ENCODE measurements at regions not wholly inside any gene's neighbourhood (a gene's known extent, or its start where the extent isn't known, plus 50 kb on each side); places are given as distances from the start of the nearest gene placed in this dataset.

GRCh38 chr7:67590649-67591048 lies 594.0 kb downstream of the TYW1 start:
- H3K79me2 ChIP-seq (ENCODE audit: insufficient read depth, low read length) = no peaks in the 10 kb centered on the region
- no peaks in the 10 kb centered on the region for H3F3A ChIP-seq (ENCODE audit: low read depth)
- H3K9ac ChIP-seq (ENCODE audit: low read depth, low read length, poor library complexity, severe bottlenecking) = no peak overlapping the region
- H2AFZ ChIP-seq (ENCODE audit: low read length) = no peak overlapping the region
- no peaks in the 10 kb centered on the region for H3K27me3 ChIP-seq (ENCODE audit: insufficient read depth, low read length, poor library complexity, severe bottlenecking)
- H3K4me3 ChIP-seq (ENCODE audit: low read length, poor library complexity, severe bottlenecking) = no peak overlapping the region
- H3K9me2 ChIP-seq (replicated peaks; ENCODE audit: low read depth, low read length) = no peaks in the 10 kb centered on the region
- TF ChIP-seq, protein P1, sequence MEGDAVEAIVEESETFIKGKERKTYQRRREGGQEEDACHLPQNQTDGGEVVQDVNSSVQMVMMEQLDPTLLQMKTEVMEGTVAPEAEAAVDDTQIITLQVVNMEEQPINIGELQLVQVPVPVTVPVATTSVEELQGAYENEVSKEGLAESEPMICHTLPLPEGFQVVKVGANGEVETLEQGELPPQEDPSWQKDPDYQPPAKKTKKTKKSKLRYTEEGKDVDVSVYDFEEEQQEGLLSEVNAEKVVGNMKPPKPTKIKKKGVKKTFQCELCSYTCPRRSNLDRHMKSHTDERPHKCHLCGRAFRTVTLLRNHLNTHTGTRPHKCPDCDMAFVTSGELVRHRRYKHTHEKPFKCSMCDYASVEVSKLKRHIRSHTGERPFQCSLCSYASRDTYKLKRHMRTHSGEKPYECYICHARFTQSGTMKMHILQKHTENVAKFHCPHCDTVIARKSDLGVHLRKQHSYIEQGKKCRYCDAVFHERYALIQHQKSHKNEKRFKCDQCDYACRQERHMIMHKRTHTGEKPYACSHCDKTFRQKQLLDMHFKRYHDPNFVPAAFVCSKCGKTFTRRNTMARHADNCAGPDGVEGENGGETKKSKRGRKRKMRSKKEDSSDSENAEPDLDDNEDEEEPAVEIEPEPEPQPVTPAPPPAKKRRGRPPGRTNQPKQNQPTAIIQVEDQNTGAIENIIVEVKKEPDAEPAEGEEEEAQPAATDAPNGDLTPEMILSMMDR (conservative IDR thresholded peaks at IDR 0.05; ENCODE audit: low read length) = no peak
- no peak for TF ChIP-seq EZH2phosphoT487 (IDR thresholded peaks at IDR 0.05; ENCODE audit: borderline replicate concordance)
- no peak overlapping the region for H3K4me2 ChIP-seq (ENCODE audit: low read depth, low read length, poor library complexity, severe bottlenecking)
- H3K4me1 ChIP-seq (ENCODE audit: insufficient read depth, low read length, poor library complexity, severe bottlenecking) = no peaks in the 10 kb centered on the region
- no peaks in the 10 kb centered on the region for H4K20me1 ChIP-seq (ENCODE audit: insufficient read depth, low read length, poor library complexity, severe bottlenecking)
- H3K36me3 ChIP-seq (ENCODE audit: insufficient read depth, low read length) = no peaks in the 10 kb centered on the region
- H3K9me3 ChIP-seq (ENCODE audit: insufficient read depth, low read depth, low read length) = no peaks in the 10 kb centered on the region

DNA sequence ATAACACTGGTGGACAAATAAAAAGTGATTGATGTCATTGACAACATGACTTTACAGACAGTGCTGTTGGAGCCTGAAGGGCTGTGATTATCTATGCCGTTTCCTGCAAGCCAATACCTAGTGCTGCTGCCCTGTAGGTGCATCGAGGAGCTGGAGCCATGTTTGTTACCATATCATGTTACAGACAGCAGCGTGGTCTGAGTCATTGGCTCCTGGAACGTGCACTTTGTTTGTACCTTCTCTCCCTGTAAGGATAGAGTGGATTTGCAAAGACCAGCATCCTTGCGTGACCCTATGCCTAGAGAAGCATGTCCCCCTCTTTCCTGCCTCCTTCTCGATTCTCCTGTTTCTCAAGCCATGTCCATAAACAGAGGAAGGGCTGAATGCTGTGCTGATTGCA lies 597.2 kb downstream of the TYW1 start:
- H4K20me1 ChIP-seq (ENCODE audit: insufficient read depth, low read length, poor library complexity, severe bottlenecking) = no peaks in the 10 kb centered on the region
- H3K27me3 ChIP-seq (ENCODE audit: insufficient read depth, low read length, poor library complexity, severe bottlenecking) = no peaks in the 10 kb centered on the region
- no peak overlapping the region for H3K4me3 ChIP-seq (ENCODE audit: low read length, poor library complexity, severe bottlenecking)
- no peaks in the 10 kb centered on the region for H3K79me2 ChIP-seq (ENCODE audit: insufficient read depth, low read length)
- TF ChIP-seq EZH2phosphoT487 (IDR thresholded peaks at IDR 0.05; ENCODE audit: borderline replicate concordance) = no peak
- TF ChIP-seq, protein P1 (conservative IDR thresholded peaks at IDR 0.05; ENCODE audit: low read length) = no peak
- H2AFZ ChIP-seq (ENCODE audit: low read length) = no peak overlapping the region
- H3K4me2 ChIP-seq (ENCODE audit: low read depth, low read length, poor library complexity, severe bottlenecking) = no peak overlapping the region
- peaks cover 6% of the 10 kb centered on the region; the same call in 1 of the 2 replicates for H3K9me3 ChIP-seq (ENCODE audit: insufficient read depth, low read depth, low read length)
- H3K9me2 ChIP-seq (replicated peaks; ENCODE audit: low read depth, low read length) = no peaks in the 10 kb centered on the region
- no peak overlapping the region for H3K9ac ChIP-seq (ENCODE audit: low read depth, low read length, poor library complexity, severe bottlenecking)
- no peaks in the 10 kb centered on the region for H3K4me1 ChIP-seq (ENCODE audit: insufficient read depth, low read length, poor library complexity, severe bottlenecking)
- no peaks in the 10 kb centered on the region for H3K36me3 ChIP-seq (ENCODE audit: insufficient read depth, low read length)
- H3F3A ChIP-seq (ENCODE audit: low read depth) = no peaks in the 10 kb centered on the region

GRCh38 chr7:67595431-67596180 lies 599.0 kb downstream of the TYW1 start:
- no peaks in the 10 kb centered on the region for H3K27me3 ChIP-seq (ENCODE audit: insufficient read depth, low read length, poor library complexity, severe bottlenecking)
- no peaks in the 10 kb centered on the region for H3F3A ChIP-seq (ENCODE audit: low read depth)
- H2AFZ ChIP-seq (ENCODE audit: low read length) = no peak overlapping the region
- H3K9me3 ChIP-seq (ENCODE audit: insufficient read depth, low read depth, low read length) = peaks cover 6% of the 10 kb centered on the region; the same call in 1 of the 2 replicates
- no peak overlapping the region for H3K4me2 ChIP-seq (ENCODE audit: low read depth, low read length, poor library complexity, severe bottlenecking)
- H3K4me3 ChIP-seq (ENCODE audit: low read length, poor library complexity, severe bottlenecking) = no peak overlapping the region
- H3K79me2 ChIP-seq (ENCODE audit: insufficient read depth, low read length) = no peaks in the 10 kb centered on the region
- H3K9ac ChIP-seq (ENCODE audit: low read depth, low read length, poor library complexity, severe bottlenecking) = no peak overlapping the region
- H3K36me3 ChIP-seq (ENCODE audit: insufficient read depth, low read length) = no peaks in the 10 kb centered on the region
- no peaks in the 10 kb centered on the region for H4K20me1 ChIP-seq (ENCODE audit: insufficient read depth, low read length, poor library complexity, severe bottlenecking)
- TF ChIP-seq, protein P1 (conservative IDR thresholded peaks at IDR 0.05; ENCODE audit: low read length) = no peak
- no peak for TF ChIP-seq EZH2phosphoT487 (IDR thresholded peaks at IDR 0.05; ENCODE audit: borderline replicate concordance)
- no peaks in the 10 kb centered on the region for H3K4me1 ChIP-seq (ENCODE audit: insufficient read depth, low read length, poor library complexity, severe bottlenecking)
- no peaks in the 10 kb centered on the region for H3K9me2 ChIP-seq (replicated peaks; ENCODE audit: low read depth, low read length)
